Ovary (tissue), 7 donors: ENCODE measurements at regions not wholly inside any gene's neighbourhood (a gene's known extent, or its start where the extent isn't known, plus 50 kb on each side); places are given as distances from the start of the nearest gene placed in this dataset.

ENCODE experiments used
- DNase-seq, 5 donors: peaks; one replicate each; pipeline ENCODE4 v3.0.0-alpha.2; 2019 to 2020
- H3K27ac ChIP-seq, 2 donors: fragments of 200-600 bp; one replicate each; pipeline versions ENCODE4 v1.5.1 to v1.8.0; 2019 to 2022
- H3K27me3 ChIP-seq: fragments of 200-600 bp; one replicate; pipeline ENCODE4 v1.8.0; 2022
- H3K36me3 ChIP-seq: fragments of 200-600 bp; sonication (generic); one replicate; pipeline ENCODE4 v1.5.1; 2019
- H3K4me1 ChIP-seq: one replicate; pipeline ENCODE4 v1.8.1; 2013; ENCODE audit warnings: mild to moderate bottlenecking, moderate library complexity; ENCODE audit not compliant: insufficient read depth
- H3K4me3 ChIP-seq: fragments of 200-600 bp; sonication (generic); one replicate; pipeline ENCODE4 v1.5.1; 2017
- H3K9me3 ChIP-seq, 2 donors: fragments of 200-600 bp in 1 of 2; sonication (generic) in 1 of 2; one replicate each; pipeline versions ENCODE4 v1.5.1 to v1.8.1; 2013 to 2019; ENCODE audit warnings: mild to moderate bottlenecking in 1 of 2, moderate library complexity in 1 of 2
- EP300 ChIP-seq: sonication (generic); formaldehyde crosslinking; IDR thresholded peaks from one replicate; pipeline ENCODE4 v1.6.1; 2017; ENCODE audit warnings: antibody characterized with exemption
- POLR2A ChIP-seq: fragments of 450-650 bp; IDR thresholded peaks from one replicate; pipeline ENCODE4 v1.6.1; 2017; ENCODE audit warnings: antibody characterized with exemption, mild to moderate bottlenecking, moderate library complexity
- WGBS, 3 donors: extraction: QIAGEN DNeasy Blood & Tissue Kit in 1 of 3; methylation state at CpG; one replicate each; pipeline versions ENCODE4 v1.1.5 to v1.1.7; 2013 to 2017; 5-methylcytosine and 5-hydroxymethylcytosine counted together
- intact Hi-C, 4 donors: fragments of 100-400 bp; cut with DNase I; formaldehyde crosslinking; loops; one replicate each; pipeline versions ENCODE4 v1.11.0 to v1.15.1; 2022 to 2023
- TF ChIP-seq, protein P1 (sequence below), 3 donors: fragments of 450-650 bp in 2 of 3; fragments of 200-600 bp in 1 of 3; IDR thresholded peaks; one replicate each; pipeline versions ENCODE4 v1.5.1 to v1.8.0; 2016 to 2022; ENCODE audit warnings: antibody characterized with exemption in 3 of 3, mild to moderate bottlenecking in 1 of 3
- donor health status: DM: no; HTN: no; CAD: no; lungs with moderate emphysema.
- donor health status: DM: no; HTN: no; CAD: no.
- donor health status: Bipolar disorder and iron deficiency.
- donor health status: DM: no; HTN: no; CAD: no.
- donor health status: DM: yes; HTN: yes; CAD: no.

- TF ChIP-seq POLR2A, result no peak
- TF ChIP-seq, protein P1, sequence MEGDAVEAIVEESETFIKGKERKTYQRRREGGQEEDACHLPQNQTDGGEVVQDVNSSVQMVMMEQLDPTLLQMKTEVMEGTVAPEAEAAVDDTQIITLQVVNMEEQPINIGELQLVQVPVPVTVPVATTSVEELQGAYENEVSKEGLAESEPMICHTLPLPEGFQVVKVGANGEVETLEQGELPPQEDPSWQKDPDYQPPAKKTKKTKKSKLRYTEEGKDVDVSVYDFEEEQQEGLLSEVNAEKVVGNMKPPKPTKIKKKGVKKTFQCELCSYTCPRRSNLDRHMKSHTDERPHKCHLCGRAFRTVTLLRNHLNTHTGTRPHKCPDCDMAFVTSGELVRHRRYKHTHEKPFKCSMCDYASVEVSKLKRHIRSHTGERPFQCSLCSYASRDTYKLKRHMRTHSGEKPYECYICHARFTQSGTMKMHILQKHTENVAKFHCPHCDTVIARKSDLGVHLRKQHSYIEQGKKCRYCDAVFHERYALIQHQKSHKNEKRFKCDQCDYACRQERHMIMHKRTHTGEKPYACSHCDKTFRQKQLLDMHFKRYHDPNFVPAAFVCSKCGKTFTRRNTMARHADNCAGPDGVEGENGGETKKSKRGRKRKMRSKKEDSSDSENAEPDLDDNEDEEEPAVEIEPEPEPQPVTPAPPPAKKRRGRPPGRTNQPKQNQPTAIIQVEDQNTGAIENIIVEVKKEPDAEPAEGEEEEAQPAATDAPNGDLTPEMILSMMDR (IDR thresholded peaks at IDR 0.05), result no peak
- no peak for TF ChIP-seq EP300
- 84 to 88% (median 88%) methylated on average over 8 of the region's 8 CpGs for WGBS, 3 donors
- Histone ChIP-seq H3K4me1 (peaks cover 1% of the 10 kb centered on the region), H3K27ac (no peak overlapping the region), H3K9me3 (no peaks in the 10 kb centered on the region), H3K27me3 (no peaks in the 10 kb centered on the region), H3K4me3 (no peak overlapping the region), H3K36me3 (no peaks in the 10 kb centered on the region)
- no peak for DNase-seq
- intact Hi-C loops, result no loop called here
These were observed 54.1 kb upstream of the CNEP1R1 start for GRCh38 chr16:49970797-49971431.

DNA sequence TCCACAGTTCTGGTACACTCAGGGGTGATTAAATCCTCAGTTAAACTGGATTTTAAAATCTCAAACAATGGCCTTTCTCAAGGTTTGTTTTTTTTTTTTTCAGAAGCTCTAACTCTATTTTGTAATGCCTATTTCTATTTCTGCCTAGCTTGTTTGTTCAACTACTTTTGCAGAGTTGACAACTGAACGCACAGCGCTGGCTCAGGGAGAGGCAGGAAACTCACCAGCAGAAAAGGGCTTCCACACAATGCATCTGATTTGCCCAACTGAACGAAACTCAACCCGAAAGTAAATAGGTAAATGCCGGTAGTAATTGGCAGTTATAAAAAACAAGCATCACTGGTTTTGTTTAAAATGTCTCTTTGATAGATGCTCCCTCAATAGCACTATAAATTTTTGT lies 52.7 kb upstream of the CNEP1R1 start:
- H3K27ac ChIP-seq, result no peak overlapping the region
- H3K27me3 ChIP-seq, result no peaks in the 10 kb centered on the region
- H3K36me3 ChIP-seq, result no peaks in the 10 kb centered on the region
- TF ChIP-seq POLR2A, result no peak
- TF ChIP-seq, protein P1 (IDR thresholded peaks at IDR 0.05), result no peak
- TF ChIP-seq EP300, result no peak
- intact Hi-C loops, result no loop called here
- H3K4me1 ChIP-seq, result peaks cover 1% of the 10 kb centered on the region
- H3K9me3 ChIP-seq, result no peaks in the 10 kb centered on the region
- WGBS, 3 donors, result 41 to 52% (median 45%) methylated on average over 5 of the region's 5 CpGs
- DNase-seq, result no peak
- no peak overlapping the region for H3K4me3 ChIP-seq

- peaks cover 1% of the 10 kb centered on the region for H3K4me1 ChIP-seq
- intact Hi-C loops, result no loop called here
- no peak overlapping the region for H3K27ac ChIP-seq
- H3K27me3 ChIP-seq, result no peaks in the 10 kb centered on the region
- H3K4me3 ChIP-seq, result no peak overlapping the region
- H3K9me3 ChIP-seq, result no peaks in the 10 kb centered on the region
- TF ChIP-seq, protein P1 (IDR thresholded peaks at IDR 0.05), result no peak
- no peak for TF ChIP-seq EP300
- no peak for TF ChIP-seq POLR2A
- 7 to 20% (median 9%) methylated on average over 9 of the region's 9 CpGs for WGBS, 3 donors
- no peak for DNase-seq
- H3K36me3 ChIP-seq, result no peaks in the 10 kb centered on the region
These were observed 52.1 kb upstream of the CNEP1R1 start for GRCh38 chr16:49972961-49973360.
